Prostate gland (tissue), 2 donors: ENCODE measurements at regions not wholly inside any gene's neighbourhood (a gene's known extent, or its start where the extent isn't known, plus 50 kb on each side); places are given as distances from the start of the nearest gene placed in this dataset.

Experiments
- DNase-seq: peaks from one replicate; pipeline ENCODE4 v3.0.0-alpha.2; 2019; ENCODE audit warnings: low spot score
- H3K27ac ChIP-seq, 2 donors: fragments of 200-600 bp; sonication (generic); 2 replicates each; pipeline ENCODE4 v1.5.1; 2017 to 2019
- H3K27me3 ChIP-seq: fragments of 200-600 bp; sonication (generic); replicated peaks from 2 replicates; pipeline ENCODE4 v1.5.1; 2019; ENCODE audit not compliant: insufficient read depth
- H3K36me3 ChIP-seq, 2 donors: fragments of 200-600 bp; sonication (generic); 1 replicate in 1 of 2; 2 replicates in 1 of 2; pipeline versions ENCODE4 v1.5.1 to v1.8.1; 2017 to 2019
- H3K4me1 ChIP-seq: fragments of 200-600 bp; sonication (generic); replicated peaks from 2 replicates; pipeline ENCODE4 v1.5.1; 2019
- H3K4me3 ChIP-seq, 2 donors: fragments of 200-600 bp; sonication (generic); 2 replicates each; pipeline ENCODE4 v1.5.1; 2017 to 2019
- H3K9me3 ChIP-seq: fragments of 200-600 bp; sonication (generic); 2 replicates; pipeline ENCODE4 v1.5.1; 2017
- POLR2A ChIP-seq: fragments of 450-650 bp; IDR thresholded peaks from one replicate; pipeline ENCODE4 v1.6.1; 2016; ENCODE audit warnings: antibody characterized with exemption, mild to moderate bottlenecking
- POLR2AphosphoS5 ChIP-seq: sonication (generic); formaldehyde crosslinking; IDR thresholded peaks from one replicate; pipeline ENCODE4 v1.6.1; 2017; ENCODE audit warnings: antibody characterized with exemption
- WGBS: methylation state at CpG from one replicate; pipeline ENCODE4 v1.1.5; 2018; 5-methylcytosine and 5-hydroxymethylcytosine counted together
- intact Hi-C: fragments of 100-400 bp; cut with DNase I; formaldehyde crosslinking; loops from one replicate; pipeline ENCODE4 v1.14.2; 2022
- TF ChIP-seq, protein P1 (sequence below), 4 experiments: fragments of 200-600 bp in 2 of 4; fragments of 450-650 bp in 2 of 4; sonication (generic) in 2 of 4; IDR thresholded peaks; 1 replicate in 3 of 4; 2 replicates in 1 of 4; pipeline ENCODE4 v1.5.1; 2016 to 2019; ENCODE audit warnings: antibody characterized with exemption in 4 of 4, mild to moderate bottlenecking in 2 of 4, moderate library complexity in 2 of 4

- Histone ChIP-seq H3K9me3 (no peaks in the 10 kb centered on the region), H3K4me3 (no peak overlapping the region), H3K36me3 (no peaks in the 10 kb centered on the region), H3K4me1 (no peaks in the 10 kb centered on the region), H3K27me3 (no peaks in the 10 kb centered on the region), H3K27ac (no peak overlapping the region)
- DNase-seq, result no peak
- intact Hi-C loops, result no loop called here
- no peak for TF ChIP-seq POLR2AphosphoS5
- TF ChIP-seq POLR2A, result no peak
- TF ChIP-seq, protein P1, sequence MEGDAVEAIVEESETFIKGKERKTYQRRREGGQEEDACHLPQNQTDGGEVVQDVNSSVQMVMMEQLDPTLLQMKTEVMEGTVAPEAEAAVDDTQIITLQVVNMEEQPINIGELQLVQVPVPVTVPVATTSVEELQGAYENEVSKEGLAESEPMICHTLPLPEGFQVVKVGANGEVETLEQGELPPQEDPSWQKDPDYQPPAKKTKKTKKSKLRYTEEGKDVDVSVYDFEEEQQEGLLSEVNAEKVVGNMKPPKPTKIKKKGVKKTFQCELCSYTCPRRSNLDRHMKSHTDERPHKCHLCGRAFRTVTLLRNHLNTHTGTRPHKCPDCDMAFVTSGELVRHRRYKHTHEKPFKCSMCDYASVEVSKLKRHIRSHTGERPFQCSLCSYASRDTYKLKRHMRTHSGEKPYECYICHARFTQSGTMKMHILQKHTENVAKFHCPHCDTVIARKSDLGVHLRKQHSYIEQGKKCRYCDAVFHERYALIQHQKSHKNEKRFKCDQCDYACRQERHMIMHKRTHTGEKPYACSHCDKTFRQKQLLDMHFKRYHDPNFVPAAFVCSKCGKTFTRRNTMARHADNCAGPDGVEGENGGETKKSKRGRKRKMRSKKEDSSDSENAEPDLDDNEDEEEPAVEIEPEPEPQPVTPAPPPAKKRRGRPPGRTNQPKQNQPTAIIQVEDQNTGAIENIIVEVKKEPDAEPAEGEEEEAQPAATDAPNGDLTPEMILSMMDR (IDR thresholded peaks at IDR 0.05), result no peak
- 85% methylated on average over 2 of the region's 2 CpGs for WGBS
Measured at GRCh38 chr3:104854468-104854867, 512.2 kb upstream of the ALCAM start.

DNA sequence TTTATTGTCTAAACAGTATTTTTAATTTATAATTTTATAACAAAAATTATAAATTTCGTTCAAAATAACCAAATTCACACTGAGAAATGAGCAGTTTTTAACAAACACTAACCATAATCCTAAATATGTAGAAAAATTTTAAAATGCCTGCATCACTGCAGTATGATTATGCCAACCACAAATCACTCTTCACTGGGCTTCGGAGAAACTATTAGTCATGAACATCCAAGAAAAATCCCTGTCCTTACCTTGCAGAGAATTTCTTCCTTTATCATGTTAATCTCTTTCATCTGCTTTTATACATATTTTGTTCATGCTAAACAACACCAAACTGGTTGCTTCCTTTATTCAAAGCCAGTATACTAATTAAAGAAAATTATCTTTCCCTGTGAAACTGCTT lies 511.0 kb upstream of the ALCAM start:
- Histone ChIP-seq H3K4me1 (no peaks in the 10 kb centered on the region), H3K27me3 (no peaks in the 10 kb centered on the region), H3K27ac (no peak overlapping the region), H3K4me3 (no peak overlapping the region), H3K9me3 (no peaks in the 10 kb centered on the region), H3K36me3 (no peaks in the 10 kb centered on the region)
- no peak for TF ChIP-seq POLR2A
- TF ChIP-seq, protein P1 (IDR thresholded peaks at IDR 0.05), result no peak
- TF ChIP-seq POLR2AphosphoS5, result no peak
- intact Hi-C loops, result no loop called here
- 56% methylated on average over 2 of the region's 2 CpGs for WGBS
- DNase-seq, result no peak

DNA sequence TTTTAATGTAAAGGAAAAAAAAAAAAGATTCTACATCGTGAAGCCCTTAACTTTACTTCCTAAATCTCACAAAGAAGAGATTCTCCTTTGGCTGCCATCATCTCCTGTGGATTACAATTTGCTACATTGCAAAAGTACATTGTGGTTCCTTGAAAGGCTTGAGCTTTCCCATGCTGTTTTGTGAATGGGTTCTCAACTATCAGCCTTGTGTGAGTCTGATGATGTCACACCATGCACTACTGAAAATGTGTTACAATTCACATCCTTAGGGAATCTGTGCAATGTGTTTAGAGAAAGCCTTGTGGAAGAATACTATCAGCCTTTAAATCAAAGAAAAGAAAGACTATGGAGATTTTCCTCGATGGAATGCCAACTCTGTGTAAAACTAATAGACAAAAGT lies 510.0 kb upstream of the ALCAM start:
- no peak overlapping the region for H3K27ac ChIP-seq
- 27% methylated on average over 2 of the region's 2 CpGs for WGBS
- H3K36me3 ChIP-seq, result no peaks in the 10 kb centered on the region
- intact Hi-C loops, result no loop called here
- H3K4me3 ChIP-seq, result no peak overlapping the region
- TF ChIP-seq, protein P1 (IDR thresholded peaks at IDR 0.05), result no peak
- TF ChIP-seq POLR2AphosphoS5 (no peak), POLR2A (no peak)
- DNase-seq, result no peak
- H3K4me1 ChIP-seq, result no peaks in the 10 kb centered on the region
- no peaks in the 10 kb centered on the region for H3K9me3 ChIP-seq
- H3K27me3 ChIP-seq, result no peaks in the 10 kb centered on the region

- H3K4me1 ChIP-seq, result no peaks in the 10 kb centered on the region
- no peak overlapping the region for H3K4me3 ChIP-seq
- no peaks in the 10 kb centered on the region for H3K36me3 ChIP-seq
- 91% methylated on average over 2 of the region's 2 CpGs for WGBS
- intact Hi-C loops, result no loop called here
- no peak overlapping the region for H3K27ac ChIP-seq
- no peaks in the 10 kb centered on the region for H3K9me3 ChIP-seq
- no peak for DNase-seq
- TF ChIP-seq POLR2A (no peak), POLR2AphosphoS5 (no peak)
- TF ChIP-seq, protein P1 (IDR thresholded peaks at IDR 0.05), result no peak
- no peaks in the 10 kb centered on the region for H3K27me3 ChIP-seq
Measured at GRCh38 chr3:104868291-104868690, 498.4 kb upstream of the ALCAM start.

GRCh38 chr3:104870276-104870675 lies 496.4 kb upstream of the ALCAM start:
- Histone ChIP-seq H3K4me1 (no peaks in the 10 kb centered on the region), H3K4me3 (no peak overlapping the region), H3K27ac (no peak overlapping the region), H3K36me3 (no peaks in the 10 kb centered on the region), H3K9me3 (no peaks in the 10 kb centered on the region), H3K27me3 (no peaks in the 10 kb centered on the region)
- intact Hi-C loops, result no loop called here
- no peak for DNase-seq
- 89% methylated on average over 1 of the region's 1 CpG for WGBS
- TF ChIP-seq, protein P1 (IDR thresholded peaks at IDR 0.05), result no peak
- TF ChIP-seq POLR2AphosphoS5 (no peak), POLR2A (no peak)
